ENCODE measurements at regions not wholly inside any gene's neighbourhood (a gene's known extent, or its start where the extent isn't known, plus 50 kb on each side); places are given as distances from the start of the nearest gene placed in this dataset.
"Not testable (repeated sequence)": the region's sequence is repeated elsewhere in the genome, so short reads cannot be mapped to it uniquely, and the experiment has no call there.

GRCh38 chr9:16064771-16065170 lies 511.9 kb downstream of the CCDC171 start:
- Histone ChIP-seq H3K9me2 (ENCODE audit: insufficient read depth, low read length) (no peaks in the 10 kb centered on the region), H3K36me3 (ENCODE audit: insufficient read depth, low read length) (no peaks in the 10 kb centered on the region), H4K20me1 (ENCODE audit: insufficient read depth, low read length) (no peaks in the 10 kb centered on the region), H2AFZ (ENCODE audit: low read length) (no peak overlapping the region), H3K4me2 (ENCODE audit: low read length) (no peak overlapping the region), H3K9me3 (ENCODE audit: low read length) (no peaks in the 10 kb centered on the region), H3K4me1 (ENCODE audit: insufficient read depth, low read length, poor library complexity, severe bottlenecking) (no peaks in the 10 kb centered on the region), H3K4me3 (ENCODE audit: low read depth, low read length, poor library complexity, severe bottlenecking) (no peak overlapping the region), H3K79me2 (ENCODE audit: insufficient read depth, low read depth, low read length) (no peaks in the 10 kb centered on the region), H3K27ac (ENCODE audit: low read depth, low read length, poor library complexity, severe bottlenecking) (no peak overlapping the region)
- no TSS peak for BruUV-seq (replicated peaks)
- ChIA-PET POLR2A (interaction anchor here (1.7 kb wide), 1 partner anchor 8 kb away, joined by 5 read pairs; no protein-coding TSS in a partner anchor), CTCF (ENCODE audit: unreplicated experiment) (no interaction called here)
- no peak for TF ChIP-seq CTCF (conservative IDR thresholded peaks at IDR 0.05; ENCODE audit: low read length)
- no peak for TF ChIP-seq EZH2phosphoT487 (IDR thresholded peaks at IDR 0.05; ENCODE audit: borderline replicate concordance, low read depth, low read length)
- intact Hi-C loops (cut with micrococcal nuclease; ENCODE audit: unreplicated experiment): no loop called here
- no peak for DNase-seq (ENCODE audit: low spot score)

- H3K9me2 ChIP-seq (ENCODE audit: insufficient read depth, low read length); H3K27ac ChIP-seq (ENCODE audit: low read depth, low read length, poor library complexity, severe bottlenecking); H2AFZ ChIP-seq (ENCODE audit: low read length); H3K79me2 ChIP-seq (ENCODE audit: insufficient read depth, low read depth, low read length); CTCF ChIA-PET (ENCODE audit: unreplicated experiment); H3K4me1 ChIP-seq (ENCODE audit: insufficient read depth, low read length, poor library complexity, severe bottlenecking); H3K9me3 ChIP-seq (ENCODE audit: low read length); H3K36me3 ChIP-seq (ENCODE audit: insufficient read depth, low read length); H3K4me2 ChIP-seq (ENCODE audit: low read length); intact Hi-C loops (cut with micrococcal nuclease; ENCODE audit: unreplicated experiment); BruUV-seq (replicated peaks); H3K4me3 ChIP-seq (ENCODE audit: low read depth, low read length, poor library complexity, severe bottlenecking); DNase-seq (ENCODE audit: low spot score); H4K20me1 ChIP-seq (ENCODE audit: insufficient read depth, low read length): not testable (repeated sequence)
- POLR2A ChIA-PET: interaction anchor here (1.7 kb wide), 1 partner anchor 9 kb away, joined by 5 read pairs; no protein-coding TSS in a partner anchor
These were observed 513.4 kb downstream of the CCDC171 start for GRCh38 chr9:16066201-16066600.

- CTCF ChIA-PET (ENCODE audit: unreplicated experiment): no interaction called here
- H4K20me1 ChIP-seq (ENCODE audit: insufficient read depth, low read length): no peaks in the 10 kb centered on the region
- H3K4me1 ChIP-seq (ENCODE audit: insufficient read depth, low read length, poor library complexity, severe bottlenecking): no peaks in the 10 kb centered on the region
- H3K4me3 ChIP-seq (ENCODE audit: low read depth, low read length, poor library complexity, severe bottlenecking): no peak overlapping the region
- intact Hi-C loops (cut with micrococcal nuclease; ENCODE audit: unreplicated experiment): no loop called here
- no peak overlapping the region for H3K27ac ChIP-seq (ENCODE audit: low read depth, low read length, poor library complexity, severe bottlenecking)
- H3K9me2 ChIP-seq (ENCODE audit: insufficient read depth, low read length): no peaks in the 10 kb centered on the region
- TF ChIP-seq EZH2phosphoT487 (IDR thresholded peaks at IDR 0.05; ENCODE audit: borderline replicate concordance, low read depth, low read length) (no peak), CTCF (conservative IDR thresholded peaks at IDR 0.05; ENCODE audit: low read length) (no peak)
- H3K4me2 ChIP-seq (ENCODE audit: low read length): no peak overlapping the region
- DNase-seq (ENCODE audit: low spot score): no peak
- no peaks in the 10 kb centered on the region for H3K9me3 ChIP-seq (ENCODE audit: low read length)
- no peaks in the 10 kb centered on the region for H3K79me2 ChIP-seq (ENCODE audit: insufficient read depth, low read depth, low read length)
- H2AFZ ChIP-seq (ENCODE audit: low read length): no peak overlapping the region
- no peaks in the 10 kb centered on the region for H3K36me3 ChIP-seq (ENCODE audit: insufficient read depth, low read length)
- BruUV-seq (replicated peaks): no TSS peak
- POLR2A ChIA-PET: no interaction called here
These were observed 515.6 kb downstream of the CCDC171 start for GRCh38 chr9:16068476-16068875.
